WTC11 (cell line): ENCODE measurements at regions not wholly inside any gene's neighbourhood (a gene's known extent, or its start where the extent isn't known, plus 50 kb on each side); places are given as distances from the start of the nearest gene placed in this dataset.

Experiments
- ATAC-seq: fragments of 200-7000 bp; cut with Tn5 transposase; 2 replicates; pipeline ENCODE4 v1.10.0; 2021; ENCODE audit warnings: mild to moderate bottlenecking, moderate library complexity
- CTCF ChIA-PET: fragments of 300-600 bp; sonication (Branson Sonifier 250); formaldehyde crosslinking; loops from one replicate; lab custom pipeline; 2021; ENCODE audit warnings: antibody characterized with exemption; lab: Charles Lee
- POLR2A ChIA-PET: fragments of 350-600 bp; sonication (Branson Sonifier 250); formaldehyde crosslinking; loops from one replicate; lab custom pipeline; 2021; ENCODE audit warnings: antibody characterized with exemption; lab: Charles Lee
- DNase-seq: peaks from one replicate; pipeline ENCODE4 v3.0.0; 2021; ENCODE audit warnings: low spot score
- H3K27ac Mint-ChIP-seq: 2 replicates; pipeline ENCODE4 v1.8.0; 2021; ENCODE audit warnings: mixed read lengths
- H3K27me3 Mint-ChIP-seq: 2 replicates; pipeline ENCODE4 v1.8.0; 2021; ENCODE audit warnings: low read depth, mild to moderate bottlenecking, moderate library complexity, mixed read lengths
- H3K36me3 Mint-ChIP-seq: 2 replicates; pipeline ENCODE4 v1.8.0; 2021; ENCODE audit warnings: mixed read lengths
- H3K4me1 Mint-ChIP-seq: 2 replicates; pipeline ENCODE4 v1.8.0; 2022; ENCODE audit warnings: mixed read lengths
- H3K4me3 Mint-ChIP-seq: 2 replicates; pipeline ENCODE4 v1.8.0; 2021; ENCODE audit warnings: mild to moderate bottlenecking, moderate library complexity, mixed read lengths
- H3K9me3 Mint-ChIP-seq: 2 replicates; pipeline ENCODE4 v1.8.0; 2021; ENCODE audit warnings: mixed read lengths
- ATF6 ChIP-seq: sonication (generic); formaldehyde crosslinking; IDR thresholded peaks from 2 replicates; pipeline ENCODE4 v1.8.1; 2023; ENCODE audit warnings: mild to moderate bottlenecking, missing genetic modification reagents
- CTCF ChIP-seq: fragments of 200-600 bp; IDR thresholded peaks from 2 replicates; pipeline ENCODE4 v1.8.0; 2022; ENCODE audit warnings: antibody characterized with exemption
- ESRRA ChIP-seq: sonication (generic); formaldehyde crosslinking; IDR thresholded peaks from 2 replicates; pipeline ENCODE4 v1.8.1; 2022; ENCODE audit warnings: mild to moderate bottlenecking, missing genetic modification reagents, borderline replicate concordance
- FOXJ3 ChIP-seq: sonication (generic); formaldehyde crosslinking; IDR thresholded peaks from 2 replicates; pipeline ENCODE4 v1.9.0; 2021; ENCODE audit warnings: missing genetic modification reagents, mild to moderate bottlenecking, borderline replicate concordance
- FOXK1 ChIP-seq: sonication (generic); formaldehyde crosslinking; IDR thresholded peaks from 2 replicates; pipeline ENCODE4 v1.8.0; 2022; ENCODE audit warnings: mild to moderate bottlenecking, moderate library complexity, missing genetic modification reagents
- FOXP1 ChIP-seq: sonication (generic); formaldehyde crosslinking; IDR thresholded peaks from 2 replicates; pipeline ENCODE4 v1.8.0; 2022; ENCODE audit warnings: missing genetic modification reagents, mild to moderate bottlenecking, moderate library complexity, borderline replicate concordance
- RORB ChIP-seq: fragments of 250-450 bp; sonication (Bioruptor Pico); IDR thresholded peaks from 2 replicates; pipeline ENCODE4 v1.9.0; 2021; ENCODE audit warnings: mild to moderate bottlenecking
- SMAD4 ChIP-seq: sonication (generic); formaldehyde crosslinking; IDR thresholded peaks from 2 replicates; pipeline ENCODE4 v1.8.0; 2022; ENCODE audit warnings: mild to moderate bottlenecking, missing genetic modification reagents
- SOX15 ChIP-seq: fragments of 250-450 bp; sonication (Bioruptor Pico); IDR thresholded peaks from 2 replicates; pipeline ENCODE4 v1.9.0; 2021; ENCODE audit warnings: mild to moderate bottlenecking
- ZNF121 ChIP-seq: sonication (generic); formaldehyde crosslinking; IDR thresholded peaks from 2 replicates; pipeline ENCODE4 v1.8.0; 2023; ENCODE audit warnings: missing genetic modification reagents
- ZNF138 ChIP-seq: sonication (generic); formaldehyde crosslinking; conservative IDR thresholded peaks from 2 replicates; pipeline ENCODE4 v1.8.1; 2022; ENCODE audit warnings: mild to moderate bottlenecking, moderate library complexity, missing genetic modification reagents
- ZNF232 ChIP-seq: sonication (generic); formaldehyde crosslinking; IDR thresholded peaks from 2 replicates; pipeline ENCODE4 v1.8.0; 2022; ENCODE audit warnings: mild to moderate bottlenecking, missing genetic modification reagents
- ZNF317 ChIP-seq: sonication (generic); formaldehyde crosslinking; IDR thresholded peaks from 2 replicates; pipeline ENCODE4 v1.8.1; 2023; ENCODE audit warnings: low read depth, mild to moderate bottlenecking, moderate library complexity, missing genetic modification reagents, borderline replicate concordance
- ZNF416 ChIP-seq: fragments of 250-450 bp; sonication (Bioruptor Pico); IDR thresholded peaks from 2 replicates; pipeline ENCODE4 v1.9.0; 2021; ENCODE audit warnings: mild to moderate bottlenecking, inconsistent platforms
- ZNF425 ChIP-seq: fragments of 250-450 bp; sonication (Bioruptor Pico); conservative IDR thresholded peaks from 2 replicates; pipeline ENCODE4 v1.9.0; 2021; ENCODE audit warnings: mild to moderate bottlenecking
- TF ChIP-seq, protein P1 (sequence below): fragments of 250-450 bp; sonication (Bioruptor Pico); IDR thresholded peaks from 2 replicates; pipeline ENCODE4 v1.9.0; 2021; ENCODE audit warnings: mild to moderate bottlenecking, borderline replicate concordance

DNA sequence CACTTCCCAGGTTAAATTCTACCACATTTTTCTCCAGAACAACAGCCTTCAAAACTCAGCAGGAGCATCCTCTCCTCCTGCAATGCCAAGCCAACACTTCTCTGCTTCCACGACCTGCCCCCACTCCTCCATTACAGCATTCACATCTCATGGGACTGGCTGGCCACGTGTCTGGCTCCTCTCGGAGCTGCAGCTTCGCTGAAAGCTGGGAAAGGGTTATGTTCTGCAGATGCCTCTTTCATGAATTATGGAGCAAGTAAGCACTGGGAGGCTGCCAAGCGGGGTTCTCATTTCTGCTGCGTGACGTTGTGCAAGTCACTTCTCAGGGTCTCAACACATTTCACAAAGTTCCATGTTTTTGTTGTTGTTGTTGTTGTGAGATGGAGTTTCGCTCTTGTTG is 142.2 kb upstream of the RFLNA start:
- no peak overlapping the region for H3K4me3 Mint-ChIP-seq
- no peak overlapping the region for H3K27ac Mint-ChIP-seq

GRCh38 chr12:124153392-124153791 is 141.5 kb upstream of the RFLNA start:
- peaks cover 11% of the 10 kb centered on the region for H3K27me3 Mint-ChIP-seq
- TF ChIP-seq FOXP1 (CRISPR knock-in tag) (no peak), FOXJ3 (CRISPR knock-in tag) (no peak), ZNF121 (0 out of 2 replicates have a peak, but pooled peaks have one; percentile 19)
- peaks cover 48% of the 10 kb centered on the region for H3K4me1 Mint-ChIP-seq
- CTCF ChIA-PET: interaction anchor here (0.6 to 1.8 kb wide), 3 partner anchors 84 to 121 kb away, joined by 3 to 5 read pairs (median 4); no protein-coding TSS in a partner anchor
- no peak overlapping the region for H3K4me3 Mint-ChIP-seq
- peaks cover 32% of the 10 kb centered on the region for H3K36me3 Mint-ChIP-seq
- no peak for ATAC-seq
- no peak overlapping the region for H3K27ac Mint-ChIP-seq
- no peak for DNase-seq
- POLR2A ChIA-PET: no interaction called here
- H3K9me3 Mint-ChIP-seq: peaks cover 32% of the 10 kb centered on the region

More for the DNA sequence above, 142.2 kb upstream of the RFLNA start:
- peak; percentile 77 for TF ChIP-seq ZNF317
- TF ChIP-seq ZNF416 (CRISPR knock-in tag): no peak
- Mint-ChIP-seq H3K36me3 (peaks cover 32% of the 10 kb centered on the region), H3K27me3 (peaks cover 11% of the 10 kb centered on the region), H3K9me3 (peaks cover 32% of the 10 kb centered on the region), H3K4me1 (peaks cover 48% of the 10 kb centered on the region)
- ATAC-seq (no peak), DNase-seq (no peak)
- CTCF ChIA-PET: interaction anchor here (1.8 kb wide), 1 partner anchor 120 kb away, joined by 4 read pairs; no protein-coding TSS in a partner anchor
- POLR2A ChIA-PET: no interaction called here

DNA sequence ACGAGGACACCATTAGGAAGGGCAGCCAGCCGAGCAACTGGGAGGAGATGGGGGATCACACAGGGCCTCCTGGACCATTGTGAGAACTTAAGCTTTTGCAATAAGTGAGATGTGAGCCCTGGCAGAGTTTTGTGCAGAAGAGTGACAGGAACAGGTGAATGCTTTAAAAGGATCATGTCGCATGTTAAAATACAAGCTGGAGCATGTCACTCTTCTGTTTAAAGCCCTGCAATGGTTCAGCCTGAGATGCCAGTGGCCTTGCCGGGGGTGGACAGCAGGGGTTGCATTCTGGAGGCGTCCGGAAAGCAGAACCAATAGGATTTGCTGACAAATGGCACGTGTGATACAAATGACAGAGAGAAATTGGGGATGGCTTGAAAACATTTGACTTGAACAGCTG is 137.5 kb upstream of the RFLNA start:
- DNase-seq: no peak
- H3K4me1 Mint-ChIP-seq: peaks cover 57% of the 10 kb centered on the region
- no peak for ATAC-seq
- CTCF ChIA-PET: interaction anchor here (1.0 to 3.5 kb wide), 3 partner anchors 9 to 103 kb away, joined by 3 to 20 read pairs (median 3); no protein-coding TSS in a partner anchor
- no peaks in the 10 kb centered on the region for H3K27me3 Mint-ChIP-seq
- POLR2A ChIA-PET: interaction anchor here (0.6 kb wide), 2 partner anchors 86 to 592 kb away, joined by 6 read pairs; no protein-coding TSS in a partner anchor
- no peak for TF ChIP-seq CTCF
- no peak for TF ChIP-seq ZNF138 (CRISPR knock-in tag)
- no peak for TF ChIP-seq FOXK1 (CRISPR knock-in tag)
- TF ChIP-seq RORB (CRISPR knock-in tag): no peak
- TF ChIP-seq ZNF232 (CRISPR knock-in tag): no peak
- TF ChIP-seq, protein P1, sequence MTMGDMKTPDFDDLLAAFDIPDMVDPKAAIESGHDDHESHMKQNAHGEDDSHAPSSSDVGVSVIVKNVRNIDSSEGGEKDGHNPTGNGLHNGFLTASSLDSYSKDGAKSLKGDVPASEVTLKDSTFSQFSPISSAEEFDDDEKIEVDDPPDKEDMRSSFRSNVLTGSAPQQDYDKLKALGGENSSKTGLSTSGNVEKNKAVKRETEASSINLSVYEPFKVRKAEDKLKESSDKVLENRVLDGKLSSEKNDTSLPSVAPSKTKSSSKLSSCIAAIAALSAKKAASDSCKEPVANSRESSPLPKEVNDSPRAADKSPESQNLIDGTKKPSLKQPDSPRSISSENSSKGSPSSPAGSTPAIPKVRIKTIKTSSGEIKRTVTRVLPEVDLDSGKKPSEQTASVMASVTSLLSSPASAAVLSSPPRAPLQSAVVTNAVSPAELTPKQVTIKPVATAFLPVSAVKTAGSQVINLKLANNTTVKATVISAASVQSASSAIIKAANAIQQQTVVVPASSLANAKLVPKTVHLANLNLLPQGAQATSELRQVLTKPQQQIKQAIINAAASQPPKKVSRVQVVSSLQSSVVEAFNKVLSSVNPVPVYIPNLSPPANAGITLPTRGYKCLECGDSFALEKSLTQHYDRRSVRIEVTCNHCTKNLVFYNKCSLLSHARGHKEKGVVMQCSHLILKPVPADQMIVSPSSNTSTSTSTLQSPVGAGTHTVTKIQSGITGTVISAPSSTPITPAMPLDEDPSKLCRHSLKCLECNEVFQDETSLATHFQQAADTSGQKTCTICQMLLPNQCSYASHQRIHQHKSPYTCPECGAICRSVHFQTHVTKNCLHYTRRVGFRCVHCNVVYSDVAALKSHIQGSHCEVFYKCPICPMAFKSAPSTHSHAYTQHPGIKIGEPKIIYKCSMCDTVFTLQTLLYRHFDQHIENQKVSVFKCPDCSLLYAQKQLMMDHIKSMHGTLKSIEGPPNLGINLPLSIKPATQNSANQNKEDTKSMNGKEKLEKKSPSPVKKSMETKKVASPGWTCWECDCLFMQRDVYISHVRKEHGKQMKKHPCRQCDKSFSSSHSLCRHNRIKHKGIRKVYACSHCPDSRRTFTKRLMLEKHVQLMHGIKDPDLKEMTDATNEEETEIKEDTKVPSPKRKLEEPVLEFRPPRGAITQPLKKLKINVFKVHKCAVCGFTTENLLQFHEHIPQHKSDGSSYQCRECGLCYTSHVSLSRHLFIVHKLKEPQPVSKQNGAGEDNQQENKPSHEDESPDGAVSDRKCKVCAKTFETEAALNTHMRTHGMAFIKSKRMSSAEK (CRISPR knock-in tag): no peak
- TF ChIP-seq SOX15: no peak
- no peak for TF ChIP-seq ESRRA (CRISPR knock-in tag)
- TF ChIP-seq ATF6 (CRISPR knock-in tag): no peak
- TF ChIP-seq ZNF425 (CRISPR knock-in tag): no peak
- no peak for TF ChIP-seq SMAD4 (CRISPR knock-in tag)
- TF ChIP-seq, all 79 proteins: peak for 0
- H3K4me3 Mint-ChIP-seq: no peak overlapping the region
- H3K36me3 Mint-ChIP-seq: peaks cover 4% of the 10 kb centered on the region
- H3K9me3 Mint-ChIP-seq: peaks cover 7% of the 10 kb centered on the region
- H3K27ac Mint-ChIP-seq: no peak overlapping the region
